ENCODE measurements at regions not wholly inside any gene's neighbourhood (a gene's known extent, or its start where the extent isn't known, plus 50 kb on each side); places are given as distances from the start of the nearest gene placed in this dataset.

DNA sequence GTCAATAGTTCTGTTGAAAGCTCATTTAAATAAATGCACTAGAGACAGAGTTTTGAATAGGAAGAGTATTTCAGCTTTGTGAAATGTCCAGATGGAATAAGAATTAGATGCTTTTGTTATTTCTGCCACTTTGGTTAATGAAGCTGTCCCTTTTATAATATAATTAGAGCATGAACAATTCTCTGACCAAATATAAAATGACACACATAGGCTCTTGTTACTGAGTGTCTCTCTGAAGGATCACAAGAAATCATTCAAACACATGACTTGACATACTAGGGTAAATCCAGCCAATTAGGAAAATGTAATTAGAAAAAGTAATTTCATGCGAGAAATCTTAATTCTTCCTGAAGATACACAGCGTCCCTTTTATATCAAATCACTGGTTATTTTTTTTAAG is 68.4 kb upstream of the DDIT4L start:
- TF ChIP-seq CTCF (IDR thresholded peaks at IDR 0.05; ENCODE audit: insufficient read depth, low read depth, low read length) (no peak), EZH2 (IDR thresholded peaks at IDR 0.05; ENCODE audit: insufficient read depth, low read length) (no peak)
